RPMI8226 (cell line): ENCODE measurements at regions not wholly inside any gene's neighbourhood (a gene's known extent, or its start where the extent isn't known, plus 50 kb on each side); places are given as distances from the start of the nearest gene placed in this dataset.

Experiments used
- DNase-seq: peaks from one replicate; pipeline ENCODE4 v3.0.0-alpha.2; 2015

- DNase-seq: no peak
Measured at GRCh38 chr19:30155381-30156200, 213.6 kb downstream of the URI1 start.

GRCh38 chr19:30156646-30157045 is 214.6 kb downstream of the URI1 start:
- DNase-seq: no peak

- DNase-seq: no peak
Measured at GRCh38 chr19:30158067-30158892, 213.9 kb upstream of the ZNF536 start.

GRCh38 chr19:30158893-30159245 is 213.3 kb upstream of the ZNF536 start:
- DNase-seq: no peak

GRCh38 chr19:30159636-30160035 is 212.5 kb upstream of the ZNF536 start:
- DNase-seq: no peak

- DNase-seq: no peak
Measured at GRCh38 chr19:30160426-30160825, 211.8 kb upstream of the ZNF536 start.

- no peak for DNase-seq
Measured at GRCh38 chr19:30161021-30161655, 211.0 kb upstream of the ZNF536 start.

GRCh38 chr19:30161770-30162169 is 210.4 kb upstream of the ZNF536 start:
- DNase-seq: no peak

- DNase-seq: no peak
Measured at GRCh38 chr19:30162718-30163117, 209.5 kb upstream of the ZNF536 start.

GRCh38 chr19:30163663-30164062 is 208.5 kb upstream of the ZNF536 start:
- peak; percentile 48 for DNase-seq

GRCh38 chr19:30165228-30165813 is 206.9 kb upstream of the ZNF536 start:
- no peak for DNase-seq

GRCh38 chr19:30167206-30167868 is 204.8 kb upstream of the ZNF536 start:
- DNase-seq: no peak

- DNase-seq: no peak
Measured at GRCh38 chr19:30167976-30168635, 204.1 kb upstream of the ZNF536 start.

GRCh38 chr19:30168760-30169159 is 203.4 kb upstream of the ZNF536 start:
- no peak for DNase-seq

- DNase-seq: no peak
Measured at GRCh38 chr19:30169196-30169900, 202.8 kb upstream of the ZNF536 start.

GRCh38 chr19:30170081-30170480 is 202.1 kb upstream of the ZNF536 start:
- DNase-seq: no peak

GRCh38 chr19:30170495-30171137 is 201.6 kb upstream of the ZNF536 start:
- DNase-seq: no peak

- DNase-seq: no peak
Measured at GRCh38 chr19:30171138-30171635, 201.0 kb upstream of the ZNF536 start.

- DNase-seq: no peak
Measured at GRCh38 chr19:30171795-30172612, 200.2 kb upstream of the ZNF536 start.
